ENCODE measurements at regions not wholly inside any gene's neighbourhood (a gene's known extent, or its start where the extent isn't known, plus 50 kb on each side); places are given as distances from the start of the nearest gene placed in this dataset.

DNA sequence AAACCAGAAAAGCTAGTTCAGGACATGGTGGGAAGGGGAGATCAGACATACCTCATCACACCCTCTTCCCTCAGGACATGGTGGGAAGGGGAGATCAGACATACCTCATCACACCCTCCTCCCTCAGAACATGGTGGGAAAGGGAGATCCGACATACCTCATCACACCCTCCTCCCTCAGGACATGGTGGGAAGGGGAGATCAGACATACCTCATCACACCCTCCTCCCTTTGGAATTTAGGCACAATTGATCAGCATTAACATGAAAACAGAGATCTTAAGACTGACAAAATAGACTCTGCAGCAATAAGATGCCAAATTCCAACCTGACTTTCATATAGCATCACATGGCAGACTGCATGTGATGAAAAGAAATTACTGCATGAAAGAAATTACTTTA lies 412.7 kb upstream of the ZNF717 start:
- H3K27ac Mint-ChIP-seq (ENCODE audit: unreplicated experiment): no peak overlapping the region
- TF ChIP-seq, protein P1, sequence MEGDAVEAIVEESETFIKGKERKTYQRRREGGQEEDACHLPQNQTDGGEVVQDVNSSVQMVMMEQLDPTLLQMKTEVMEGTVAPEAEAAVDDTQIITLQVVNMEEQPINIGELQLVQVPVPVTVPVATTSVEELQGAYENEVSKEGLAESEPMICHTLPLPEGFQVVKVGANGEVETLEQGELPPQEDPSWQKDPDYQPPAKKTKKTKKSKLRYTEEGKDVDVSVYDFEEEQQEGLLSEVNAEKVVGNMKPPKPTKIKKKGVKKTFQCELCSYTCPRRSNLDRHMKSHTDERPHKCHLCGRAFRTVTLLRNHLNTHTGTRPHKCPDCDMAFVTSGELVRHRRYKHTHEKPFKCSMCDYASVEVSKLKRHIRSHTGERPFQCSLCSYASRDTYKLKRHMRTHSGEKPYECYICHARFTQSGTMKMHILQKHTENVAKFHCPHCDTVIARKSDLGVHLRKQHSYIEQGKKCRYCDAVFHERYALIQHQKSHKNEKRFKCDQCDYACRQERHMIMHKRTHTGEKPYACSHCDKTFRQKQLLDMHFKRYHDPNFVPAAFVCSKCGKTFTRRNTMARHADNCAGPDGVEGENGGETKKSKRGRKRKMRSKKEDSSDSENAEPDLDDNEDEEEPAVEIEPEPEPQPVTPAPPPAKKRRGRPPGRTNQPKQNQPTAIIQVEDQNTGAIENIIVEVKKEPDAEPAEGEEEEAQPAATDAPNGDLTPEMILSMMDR (IDR thresholded peaks at IDR 0.05): no peak
- no peak for DNase-seq (ENCODE audit: low spot score)
- H3K9me3 Mint-ChIP-seq (ENCODE audit: low read depth): no peaks in the 10 kb centered on the region
- no peaks in the 10 kb centered on the region for H3K36me3 Mint-ChIP-seq (ENCODE audit: low read depth)
- peaks cover 4% of the 10 kb centered on the region for H3K27me3 Mint-ChIP-seq (ENCODE audit: low read depth)
- H3K4me1 Mint-ChIP-seq (ENCODE audit: low read depth): no peaks in the 10 kb centered on the region
- H3K4me3 Mint-ChIP-seq (ENCODE audit: unreplicated experiment): no peak overlapping the region

DNA sequence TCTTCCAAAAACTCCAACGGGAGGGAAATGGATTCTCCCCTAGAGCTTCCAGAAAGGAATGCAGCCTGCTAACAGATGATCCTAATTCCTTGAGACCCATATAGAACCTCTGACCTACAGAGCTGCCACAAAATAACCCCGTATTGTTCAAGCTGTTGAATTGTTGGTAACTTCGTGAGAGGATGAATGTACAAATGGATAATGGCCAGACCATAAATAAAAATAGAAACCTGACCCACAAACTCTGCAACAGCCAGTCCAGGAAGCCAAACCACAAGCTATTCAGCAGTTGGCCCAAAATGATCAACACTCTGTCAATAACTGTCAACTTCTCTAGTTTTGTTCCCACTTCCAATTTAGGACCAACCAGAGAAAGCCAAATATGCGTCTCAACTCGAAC lies 414.0 kb upstream of the ZNF717 start:
- Mint-ChIP-seq H3K4me1 (ENCODE audit: low read depth) (no peaks in the 10 kb centered on the region), H3K4me3 (ENCODE audit: unreplicated experiment) (no peak overlapping the region)
- no peak for DNase-seq (ENCODE audit: low spot score)

DNA sequence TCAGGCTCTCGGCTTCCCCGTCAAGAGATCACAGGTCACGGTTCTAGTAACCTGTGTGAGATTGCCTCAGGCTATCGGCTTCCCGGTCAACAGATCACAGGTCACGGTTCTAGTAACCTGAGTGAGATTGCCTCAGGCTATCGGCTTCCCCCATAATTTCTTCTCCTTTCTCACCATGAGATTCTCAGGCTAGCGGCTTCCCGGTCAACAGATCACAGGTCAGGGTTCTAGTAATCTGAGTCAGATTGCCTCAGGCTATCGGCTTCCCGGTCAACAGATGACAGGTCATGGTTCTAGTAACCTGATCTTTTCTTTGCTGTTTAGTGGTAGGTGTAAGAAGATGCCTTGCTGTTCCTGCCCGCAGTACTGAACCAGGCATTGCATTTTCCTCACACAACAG lies 418.2 kb upstream of the ZNF717 start:
- H3K9me3 Mint-ChIP-seq (ENCODE audit: low read depth): peaks cover under 1% of the 10 kb centered on the region
- TF ChIP-seq, protein P1 (IDR thresholded peaks at IDR 0.05): no peak
- no peak for DNase-seq (ENCODE audit: low spot score)
- H3K36me3 Mint-ChIP-seq (ENCODE audit: low read depth): no peaks in the 10 kb centered on the region
- no peak overlapping the region for H3K4me3 Mint-ChIP-seq (ENCODE audit: unreplicated experiment)
- H3K27ac Mint-ChIP-seq (ENCODE audit: unreplicated experiment): no peak overlapping the region
- H3K4me1 Mint-ChIP-seq (ENCODE audit: low read depth): no peaks in the 10 kb centered on the region
- peaks cover 7% of the 10 kb centered on the region for H3K27me3 Mint-ChIP-seq (ENCODE audit: low read depth)

More for the DNA sequence above, 414.0 kb upstream of the ZNF717 start:
- TF ChIP-seq, protein P1 (IDR thresholded peaks at IDR 0.05): no peak
- H3K9me3 Mint-ChIP-seq (ENCODE audit: low read depth): no peaks in the 10 kb centered on the region
- H3K27ac Mint-ChIP-seq (ENCODE audit: unreplicated experiment): no peak overlapping the region
- H3K27me3 Mint-ChIP-seq (ENCODE audit: low read depth): peaks cover 9% of the 10 kb centered on the region
- no peaks in the 10 kb centered on the region for H3K36me3 Mint-ChIP-seq (ENCODE audit: low read depth)

DNA sequence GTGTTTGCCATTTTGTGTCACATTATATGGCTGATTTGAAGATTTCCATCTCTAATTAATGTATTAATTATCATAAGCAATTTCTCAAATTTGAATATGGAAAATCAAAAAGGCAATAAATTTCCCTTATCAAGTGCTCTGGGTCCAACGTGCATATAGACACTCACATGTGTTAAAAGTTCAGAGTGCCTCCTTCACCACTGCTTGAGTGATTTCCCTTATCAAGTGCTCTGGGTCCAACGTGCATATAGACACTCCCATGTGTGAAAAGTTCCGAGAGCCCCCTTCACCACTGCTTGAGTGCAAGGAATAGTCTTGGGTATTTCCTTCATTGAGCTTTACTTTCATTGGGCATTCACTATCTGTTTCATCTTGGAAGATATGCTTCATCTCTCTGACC lies 421.0 kb upstream of the ZNF717 start:
- DNase-seq (ENCODE audit: low spot score): no peak
- H3K9me3 Mint-ChIP-seq (ENCODE audit: low read depth): peaks cover 6% of the 10 kb centered on the region
- no peaks in the 10 kb centered on the region for H3K36me3 Mint-ChIP-seq (ENCODE audit: low read depth)
- H3K27me3 Mint-ChIP-seq (ENCODE audit: low read depth): peaks cover 15% of the 10 kb centered on the region
- TF ChIP-seq, protein P1 (IDR thresholded peaks at IDR 0.05): no peak
- no peaks in the 10 kb centered on the region for H3K4me1 Mint-ChIP-seq (ENCODE audit: low read depth)
- H3K27ac Mint-ChIP-seq (ENCODE audit: unreplicated experiment): no peak overlapping the region
- H3K4me3 Mint-ChIP-seq (ENCODE audit: unreplicated experiment): no peak overlapping the region

DNA sequence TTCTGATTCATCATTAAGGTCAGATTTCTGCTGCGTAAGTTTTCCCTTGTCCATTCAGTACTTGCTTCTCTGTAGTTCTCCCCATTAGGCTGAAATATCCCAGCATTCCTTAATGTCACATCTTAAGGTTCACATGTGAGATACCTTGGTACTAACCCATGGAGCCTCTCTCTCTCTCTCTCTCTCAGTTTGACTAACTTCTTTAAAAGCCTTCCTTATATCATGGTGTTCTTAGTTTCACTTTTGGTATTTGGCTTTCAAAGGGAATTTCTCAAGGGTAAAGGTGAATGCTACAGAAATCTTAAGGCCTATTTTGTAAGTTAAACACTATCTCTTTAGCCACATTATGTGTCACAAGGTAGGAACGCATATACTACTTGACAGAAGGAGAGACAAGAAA lies 427.3 kb upstream of the ZNF717 start:
- DNase-seq (ENCODE audit: low spot score): no peak
- no peak overlapping the region for H3K4me3 Mint-ChIP-seq (ENCODE audit: unreplicated experiment)
- H3K36me3 Mint-ChIP-seq (ENCODE audit: low read depth): peaks cover 4% of the 10 kb centered on the region
- H3K27ac Mint-ChIP-seq (ENCODE audit: unreplicated experiment): no peak overlapping the region
- TF ChIP-seq, protein P1 (IDR thresholded peaks at IDR 0.05): no peak
- no peaks in the 10 kb centered on the region for H3K4me1 Mint-ChIP-seq (ENCODE audit: low read depth)
- peaks cover 31% of the 10 kb centered on the region for H3K9me3 Mint-ChIP-seq (ENCODE audit: low read depth)
- peaks cover 7% of the 10 kb centered on the region for H3K27me3 Mint-ChIP-seq (ENCODE audit: low read depth)

Measured in chondrocyte (in vitro differentiated cells).